Stomach (tissue), 4 donors: ENCODE measurements at regions not wholly inside any gene's neighbourhood (a gene's known extent, or its start where the extent isn't known, plus 50 kb on each side); places are given as distances from the start of the nearest gene placed in this dataset.
A peak's percentile ranks its signal among the peaks of the same experiment; 100 is the strongest.

ENCODE experiments used
- EP300 ChIP-seq: sonication (generic); formaldehyde crosslinking; IDR thresholded peaks from one replicate; pipeline ENCODE4 v1.6.1; 2017; ENCODE audit warnings: antibody characterized with exemption
- POLR2A ChIP-seq, 4 donors: fragments of 450-650 bp; IDR thresholded peaks; one replicate each; pipeline ENCODE4 v1.6.1; 2016; ENCODE audit warnings: antibody characterized with exemption in 4 of 4, control low read depth in 2 of 4, mild to moderate bottlenecking in 1 of 4, moderate library complexity in 1 of 4
- POLR2AphosphoS5 ChIP-seq, 3 donors: sonication (generic); formaldehyde crosslinking; IDR thresholded peaks; one replicate each; pipeline ENCODE4 v1.6.1; 2016; ENCODE audit warnings: antibody characterized with exemption in 3 of 3
- TF ChIP-seq, protein P1 (sequence below), 7 experiments: fragments of 450-650 bp in 4 of 7; fragments of 200-600 bp in 3 of 7; sonication (generic) in 3 of 7; IDR thresholded peaks; one replicate each; pipeline ENCODE4 v1.5.1; 2016 to 2019; ENCODE audit warnings: antibody characterized with exemption in 7 of 7, control low read depth in 2 of 7, mild to moderate bottlenecking in 1 of 7

DNA sequence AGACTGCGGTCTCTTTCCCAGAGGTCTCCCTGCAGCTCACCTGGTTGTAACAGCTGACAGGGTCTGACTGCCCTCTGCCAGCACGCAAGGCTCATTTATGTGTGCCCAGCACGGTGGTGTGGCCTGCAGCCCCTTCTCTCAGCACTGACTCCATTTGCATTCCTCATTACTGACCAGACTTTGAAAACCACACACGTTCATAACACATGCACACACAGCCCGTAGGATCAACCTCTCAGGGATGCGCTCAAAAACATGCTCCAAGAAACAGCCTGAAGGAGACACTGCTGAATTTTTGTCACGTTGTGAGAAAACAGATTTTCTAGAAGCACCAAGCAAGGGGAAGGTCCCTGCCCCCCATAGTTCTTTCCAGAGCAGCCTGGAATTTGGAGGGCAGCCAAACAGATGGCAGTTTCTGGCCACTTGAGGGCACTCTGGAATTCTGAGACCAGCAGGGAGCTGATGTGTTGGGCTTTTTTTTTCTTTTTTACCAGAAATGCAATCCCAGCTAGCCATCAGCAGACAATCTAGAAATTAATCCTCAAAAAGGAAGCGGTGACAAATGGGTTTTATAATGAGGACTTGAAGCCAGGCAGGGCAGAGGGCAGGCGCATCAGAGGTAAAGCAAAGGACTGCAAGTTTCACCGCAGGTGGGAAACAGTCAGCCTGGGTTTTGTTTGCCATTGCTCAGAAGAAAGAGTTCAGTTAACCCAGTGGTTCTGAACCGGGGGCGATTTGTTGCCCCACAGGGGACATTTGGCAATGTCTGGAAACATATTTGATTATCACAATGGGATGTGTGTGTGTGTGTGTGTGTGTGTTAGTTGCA lies 170.5 kb upstream of the PROK2 start:
- TF ChIP-seq POLR2A (IDR thresholded peaks at IDR 0.05) (no peak), POLR2AphosphoS5 (IDR thresholded peaks at IDR 0.05) (peak in 2 of 3 donors; percentile 28 to 56), EP300 (no peak)
- TF ChIP-seq, protein P1, sequence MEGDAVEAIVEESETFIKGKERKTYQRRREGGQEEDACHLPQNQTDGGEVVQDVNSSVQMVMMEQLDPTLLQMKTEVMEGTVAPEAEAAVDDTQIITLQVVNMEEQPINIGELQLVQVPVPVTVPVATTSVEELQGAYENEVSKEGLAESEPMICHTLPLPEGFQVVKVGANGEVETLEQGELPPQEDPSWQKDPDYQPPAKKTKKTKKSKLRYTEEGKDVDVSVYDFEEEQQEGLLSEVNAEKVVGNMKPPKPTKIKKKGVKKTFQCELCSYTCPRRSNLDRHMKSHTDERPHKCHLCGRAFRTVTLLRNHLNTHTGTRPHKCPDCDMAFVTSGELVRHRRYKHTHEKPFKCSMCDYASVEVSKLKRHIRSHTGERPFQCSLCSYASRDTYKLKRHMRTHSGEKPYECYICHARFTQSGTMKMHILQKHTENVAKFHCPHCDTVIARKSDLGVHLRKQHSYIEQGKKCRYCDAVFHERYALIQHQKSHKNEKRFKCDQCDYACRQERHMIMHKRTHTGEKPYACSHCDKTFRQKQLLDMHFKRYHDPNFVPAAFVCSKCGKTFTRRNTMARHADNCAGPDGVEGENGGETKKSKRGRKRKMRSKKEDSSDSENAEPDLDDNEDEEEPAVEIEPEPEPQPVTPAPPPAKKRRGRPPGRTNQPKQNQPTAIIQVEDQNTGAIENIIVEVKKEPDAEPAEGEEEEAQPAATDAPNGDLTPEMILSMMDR (IDR thresholded peaks at IDR 0.05): peak in 5 of 7 experiments; percentile 53 to 67 (median 66)
